DOHH2 (cell line): ENCODE measurements at regions not wholly inside any gene's neighbourhood (a gene's known extent, or its start where the extent isn't known, plus 50 kb on each side); places are given as distances from the start of the nearest gene placed in this dataset.
"Not testable (repeated sequence)": the region's sequence is repeated elsewhere in the genome, so short reads cannot be mapped to it uniquely, and the experiment has no call there.

Experiments
- EZH2phosphoT487 ChIP-seq: fragments of 200-600 bp; sonication (generic); IDR thresholded peaks from 2 replicates; pipeline ENCODE4 v1.6.1; 2017; ENCODE audit warnings: borderline replicate concordance, mild to moderate bottlenecking, antibody characterized with exemption, low read length, moderate library complexity, mixed read lengths
- TF ChIP-seq, protein P1 (sequence below): fragments of 200-600 bp; sonication (generic); IDR thresholded peaks from one replicate; pipeline ENCODE4 v1.5.1; 2014; ENCODE audit warnings: antibody characterized with exemption, mild to moderate bottlenecking, low read depth, low read length; ENCODE audit not compliant: poor library complexity, severe bottlenecking

DNA sequence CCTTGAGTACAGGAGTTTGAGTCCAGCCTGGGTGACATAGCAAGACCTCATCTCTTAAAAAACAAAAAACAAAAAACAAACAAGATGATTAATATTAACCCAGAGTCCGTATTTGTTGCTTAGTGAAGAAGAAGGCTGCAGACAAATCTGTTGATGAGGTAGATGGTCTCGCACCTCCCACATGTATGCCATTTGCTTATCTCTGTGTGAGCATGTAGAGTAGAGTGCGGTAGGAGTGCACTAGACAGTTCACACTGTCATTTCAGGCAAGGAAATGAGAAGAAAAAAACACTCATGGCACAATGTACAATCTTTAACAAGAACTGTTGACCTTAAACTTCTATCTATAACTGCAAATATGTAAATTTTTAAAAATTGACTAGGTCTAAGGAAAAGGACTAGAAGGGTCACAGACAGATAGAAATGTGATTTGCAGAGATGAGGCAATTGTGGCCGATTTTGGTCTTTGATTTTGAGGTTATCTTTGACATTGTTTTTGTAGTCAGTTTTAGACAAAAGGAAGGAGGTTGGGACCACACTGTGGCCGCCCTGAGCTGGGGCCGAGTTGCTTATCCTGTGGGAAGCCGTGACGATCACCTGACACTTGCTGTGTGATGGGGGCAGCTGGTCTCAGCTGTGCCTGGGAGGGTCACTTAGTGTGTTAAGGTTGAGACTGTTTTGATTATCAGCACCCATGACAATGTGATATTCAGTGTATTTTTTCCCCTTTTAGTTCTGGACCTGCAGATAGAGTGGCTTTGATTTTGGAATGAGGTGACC is 127.2 kb downstream of the LAT start:
- TF ChIP-seq, protein P1, sequence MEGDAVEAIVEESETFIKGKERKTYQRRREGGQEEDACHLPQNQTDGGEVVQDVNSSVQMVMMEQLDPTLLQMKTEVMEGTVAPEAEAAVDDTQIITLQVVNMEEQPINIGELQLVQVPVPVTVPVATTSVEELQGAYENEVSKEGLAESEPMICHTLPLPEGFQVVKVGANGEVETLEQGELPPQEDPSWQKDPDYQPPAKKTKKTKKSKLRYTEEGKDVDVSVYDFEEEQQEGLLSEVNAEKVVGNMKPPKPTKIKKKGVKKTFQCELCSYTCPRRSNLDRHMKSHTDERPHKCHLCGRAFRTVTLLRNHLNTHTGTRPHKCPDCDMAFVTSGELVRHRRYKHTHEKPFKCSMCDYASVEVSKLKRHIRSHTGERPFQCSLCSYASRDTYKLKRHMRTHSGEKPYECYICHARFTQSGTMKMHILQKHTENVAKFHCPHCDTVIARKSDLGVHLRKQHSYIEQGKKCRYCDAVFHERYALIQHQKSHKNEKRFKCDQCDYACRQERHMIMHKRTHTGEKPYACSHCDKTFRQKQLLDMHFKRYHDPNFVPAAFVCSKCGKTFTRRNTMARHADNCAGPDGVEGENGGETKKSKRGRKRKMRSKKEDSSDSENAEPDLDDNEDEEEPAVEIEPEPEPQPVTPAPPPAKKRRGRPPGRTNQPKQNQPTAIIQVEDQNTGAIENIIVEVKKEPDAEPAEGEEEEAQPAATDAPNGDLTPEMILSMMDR = not testable (repeated sequence)
- not testable (repeated sequence) for TF ChIP-seq EZH2phosphoT487
